OCI-LY7 (cell line): ENCODE measurements at regions not wholly inside any gene's neighbourhood (a gene's known extent, or its start where the extent isn't known, plus 50 kb on each side); places are given as distances from the start of the nearest gene placed in this dataset.

Experiments
- BruUV-seq: library from RNA; stranded (reverse); fragments of 400-500 nt; replicated peaks from 2 replicates; lab custom pipeline; 2021; lab: Mats Ljungman, UMichigan
- CTCF ChIA-PET: fragments of 300-600 bp; sonication (Branson Sonifier 250); formaldehyde crosslinking; loops from one replicate; lab custom pipeline; 2022; ENCODE audit warnings: antibody characterized with exemption; ENCODE audit not compliant: unreplicated experiment; lab: Charles Lee
- POLR2A ChIA-PET: fragments of 300-600 bp; sonication (Branson Sonifier 250); formaldehyde crosslinking; loops from one replicate; lab custom pipeline; 2022; ENCODE audit warnings: antibody characterized with exemption; lab: Charles Lee
- DNase-seq: peaks from one replicate; pipeline ENCODE4 v3.0.0-alpha.2; 2015; ENCODE audit warnings: low spot score
- H2AFZ ChIP-seq: fragments of 200-600 bp; sonication (generic), shearing (Covaris generic); 2 replicates; pipeline ENCODE4 v1.6.1; 2014; ENCODE audit warnings: mild to moderate bottlenecking, antibody characterized with exemption, low read length, moderate library complexity
- H3K27ac ChIP-seq: fragments of 200-600 bp; sonication (generic); 2 replicates; pipeline ENCODE4 v1.5.1; 2014; ENCODE audit warnings: mixed run types, low read depth, mild to moderate bottlenecking, moderate library complexity, low read length, inconsistent platforms; ENCODE audit not compliant: poor library complexity, severe bottlenecking
- H3K36me3 ChIP-seq: fragments of 200-600 bp; sonication (generic); 2 replicates; pipeline ENCODE4 v1.6.1; 2014; ENCODE audit warnings: mild to moderate bottlenecking, antibody characterized with exemption, low read length, moderate library complexity, mixed read lengths; ENCODE audit not compliant: insufficient read depth
- H3K4me1 ChIP-seq: fragments of 200-600 bp; sonication (generic); 2 replicates; pipeline ENCODE4 v1.5.1; 2014; ENCODE audit warnings: mild to moderate bottlenecking, low read length; ENCODE audit not compliant: insufficient read depth, poor library complexity, severe bottlenecking
- H3K4me2 ChIP-seq: fragments of 200-600 bp; sonication (generic); 2 replicates; pipeline ENCODE4 v1.6.1; 2014; ENCODE audit warnings: mild to moderate bottlenecking, low read length
- H3K4me3 ChIP-seq: fragments of 200-600 bp; sonication (generic); 2 replicates; pipeline ENCODE4 v1.5.1; 2014; ENCODE audit warnings: mild to moderate bottlenecking, low read depth, low read length; ENCODE audit not compliant: poor library complexity, severe bottlenecking
- H3K79me2 ChIP-seq: fragments of 200-600 bp; sonication (generic); 2 replicates; pipeline ENCODE4 v1.6.1; 2016; ENCODE audit warnings: low read depth, mild to moderate bottlenecking, low read length, moderate library complexity, mixed read lengths; ENCODE audit not compliant: insufficient read depth
- H3K9me2 ChIP-seq: fragments of 200-600 bp; sonication (generic); 2 replicates; pipeline ENCODE4 v1.6.1; 2016; ENCODE audit warnings: mild to moderate bottlenecking, low read length, mixed read lengths; ENCODE audit not compliant: insufficient read depth
- H3K9me3 ChIP-seq: fragments of 200-600 bp; sonication (generic); 2 replicates; pipeline ENCODE4 v1.6.1; 2014; ENCODE audit warnings: mild to moderate bottlenecking, mixed run types, low read length, mixed read lengths
- H4K20me1 ChIP-seq: fragments of 200-600 bp; sonication (generic); 2 replicates; pipeline ENCODE4 v1.6.1; 2014; ENCODE audit warnings: mild to moderate bottlenecking, antibody characterized with exemption, low read length, moderate library complexity, mixed read lengths; ENCODE audit not compliant: insufficient read depth
- CTCF ChIP-seq: fragments of 200-600 bp; sonication (generic); conservative IDR thresholded peaks from 2 replicates; pipeline ENCODE4 v1.5.1; 2014; ENCODE audit warnings: mild to moderate bottlenecking, antibody characterized with exemption, low read length, moderate library complexity, mixed read lengths
- EZH2phosphoT487 ChIP-seq: fragments of 200-600 bp; sonication (generic); IDR thresholded peaks from 2 replicates; pipeline ENCODE4 v1.6.1; 2018; ENCODE audit warnings: low read depth, borderline replicate concordance, mild to moderate bottlenecking, mixed run types, antibody characterized with exemption, low read length, moderate library complexity, mixed read lengths
- intact Hi-C: fragments of 100-400 bp; cut with micrococcal nuclease; formaldehyde crosslinking; loops from one replicate; pipeline ENCODE4 v1.10.0; 2022; ENCODE audit not compliant: unreplicated experiment

- POLR2A ChIA-PET = interaction anchor here (0.6 to 0.7 kb wide), 2 partner anchors 10 to 14 kb away, joined by 3 read pairs; no protein-coding TSS in a partner anchor
- intact Hi-C loops = no loop called here
- no peak for DNase-seq
Observed at GRCh38 chr17:15884731-15885130, 60.2 kb upstream of the ADORA2B start.

DNA sequence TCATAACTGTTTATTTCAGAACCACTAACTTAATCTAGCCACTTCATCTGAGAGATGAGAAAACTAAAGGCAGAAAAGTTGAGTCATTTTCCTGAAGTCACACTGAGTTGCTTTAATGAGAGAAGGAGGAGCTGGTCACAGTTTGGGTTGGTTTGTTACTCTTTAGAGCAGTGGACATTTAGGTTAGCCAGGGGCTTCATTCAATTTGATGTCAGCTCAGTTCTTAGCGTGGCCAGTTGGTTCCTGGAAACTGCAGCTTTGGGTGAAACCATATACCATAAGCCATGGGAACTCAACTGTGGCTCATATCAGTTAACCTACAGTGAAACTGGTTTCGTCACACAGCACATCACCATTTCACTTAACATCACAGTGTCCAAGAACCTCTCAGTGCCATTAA is 59.2 kb upstream of the ADORA2B start:
- no TSS peak for BruUV-seq
- no peak overlapping the region for H3K27ac ChIP-seq
- no peaks in the 10 kb centered on the region for H3K4me1 ChIP-seq
- H3K36me3 ChIP-seq = no peaks in the 10 kb centered on the region
- no peaks in the 10 kb centered on the region for H4K20me1 ChIP-seq
- no peaks in the 10 kb centered on the region for H3K9me3 ChIP-seq
- ChIA-PET CTCF (no interaction called here), POLR2A (no interaction called here)
- no peaks in the 10 kb centered on the region for H3K79me2 ChIP-seq
- intact Hi-C loops = no loop called here
- H3K4me3 ChIP-seq = no peak overlapping the region
- H3K4me2 ChIP-seq = no peak overlapping the region
- H3K9me2 ChIP-seq = no peaks in the 10 kb centered on the region
- H2AFZ ChIP-seq = no peak overlapping the region
- no peak for TF ChIP-seq EZH2phosphoT487
- no peak for TF ChIP-seq CTCF
- DNase-seq = no peak

More at GRCh38 chr17:15884731-15885130, 60.2 kb upstream of the ADORA2B start:
- Histone ChIP-seq H3K4me1 (no peaks in the 10 kb centered on the region), H3K4me2 (no peak overlapping the region), H3K79me2 (no peaks in the 10 kb centered on the region), H3K27ac (no peak overlapping the region), H4K20me1 (no peaks in the 10 kb centered on the region), H3K36me3 (no peaks in the 10 kb centered on the region), H3K9me3 (no peaks in the 10 kb centered on the region), H3K9me2 (no peaks in the 10 kb centered on the region), H2AFZ (no peak overlapping the region), H3K4me3 (no peak overlapping the region)
- no peak for TF ChIP-seq EZH2phosphoT487
- TF ChIP-seq CTCF = no peak
- CTCF ChIA-PET = no interaction called here
- BruUV-seq = no TSS peak

DNA sequence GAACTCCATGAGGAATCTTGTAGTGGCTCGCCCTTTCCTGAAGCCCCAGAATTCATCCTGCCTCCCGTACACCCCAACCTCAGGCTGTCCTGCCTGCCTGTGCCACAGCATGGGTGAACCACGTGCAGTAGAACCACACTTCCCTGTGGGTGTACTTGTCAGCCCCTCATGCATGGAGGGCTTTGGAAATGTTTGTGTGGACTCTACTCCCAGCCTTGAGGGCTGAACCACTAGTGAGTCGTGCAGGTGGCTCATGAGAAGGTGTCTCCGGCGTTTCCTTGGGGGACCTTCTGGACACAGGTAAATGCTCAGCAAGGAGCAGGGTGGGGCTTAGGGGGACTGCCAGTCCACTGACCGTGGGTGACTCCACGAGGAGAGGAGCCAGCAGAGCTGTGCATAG is 58.7 kb upstream of the ADORA2B start:
- Histone ChIP-seq H4K20me1 (no peaks in the 10 kb centered on the region), H2AFZ (no peak overlapping the region), H3K9me3 (no peaks in the 10 kb centered on the region), H3K79me2 (no peaks in the 10 kb centered on the region), H3K4me2 (no peak overlapping the region), H3K4me3 (no peak overlapping the region), H3K4me1 (no peaks in the 10 kb centered on the region), H3K9me2 (no peaks in the 10 kb centered on the region), H3K36me3 (no peaks in the 10 kb centered on the region), H3K27ac (no peak overlapping the region)
- POLR2A ChIA-PET = no interaction called here
- intact Hi-C loops = no loop called here
- no peak for DNase-seq
- TF ChIP-seq CTCF = no peak
- no peak for TF ChIP-seq EZH2phosphoT487
- CTCF ChIA-PET = no interaction called here
- BruUV-seq = no TSS peak
